Stimulated activated CD8-positive, alpha-beta memory T cell treated with anti-CD3 and anti-CD28 coated beads, Interleukin-2, amount 100 ng/mL, for 1 hour (primary cell): ENCODE measurements at regions not wholly inside any gene's neighbourhood (a gene's known extent, or its start where the extent isn't known, plus 50 kb on each side); places are given as distances from the start of the nearest gene placed in this dataset.

Experiments
- DNase-seq, 2 donors: peaks; one replicate each; pipeline ENCODE4 v3.0.0-alpha.2; 2020; ENCODE audit warnings: low read depth in 2 of 2

DNA sequence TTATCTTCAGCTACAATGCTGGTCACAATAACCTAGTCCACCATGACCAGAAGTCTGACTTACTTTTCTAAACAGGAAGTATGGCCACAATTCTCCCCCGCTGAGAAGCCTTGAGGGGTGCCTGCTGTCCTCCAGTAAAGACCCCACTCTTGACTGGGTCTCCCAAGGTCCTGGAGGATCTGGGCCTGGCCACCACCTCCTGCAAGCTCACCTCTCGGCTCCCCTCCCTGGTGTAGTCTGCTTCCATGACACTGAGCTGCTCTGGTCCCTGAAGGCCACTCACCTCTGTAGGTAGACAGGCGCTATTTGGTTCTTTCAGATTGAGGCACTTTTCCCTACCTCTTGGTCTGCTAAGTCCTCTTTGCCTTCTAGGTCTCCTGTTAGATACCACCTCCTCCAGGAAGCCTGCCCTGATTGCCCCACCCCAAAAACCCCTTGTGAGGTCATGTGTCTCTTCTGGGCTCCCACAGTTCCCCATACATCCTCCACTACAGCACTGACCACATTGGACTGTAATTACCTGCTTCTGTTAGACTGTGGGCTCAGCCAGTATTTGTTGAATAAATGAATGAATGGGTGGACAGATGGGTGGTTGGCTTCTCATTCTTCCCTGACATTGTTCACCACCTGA, 62.6 kb upstream of the IER5L start:
- DNase-seq: no peak

DNA sequence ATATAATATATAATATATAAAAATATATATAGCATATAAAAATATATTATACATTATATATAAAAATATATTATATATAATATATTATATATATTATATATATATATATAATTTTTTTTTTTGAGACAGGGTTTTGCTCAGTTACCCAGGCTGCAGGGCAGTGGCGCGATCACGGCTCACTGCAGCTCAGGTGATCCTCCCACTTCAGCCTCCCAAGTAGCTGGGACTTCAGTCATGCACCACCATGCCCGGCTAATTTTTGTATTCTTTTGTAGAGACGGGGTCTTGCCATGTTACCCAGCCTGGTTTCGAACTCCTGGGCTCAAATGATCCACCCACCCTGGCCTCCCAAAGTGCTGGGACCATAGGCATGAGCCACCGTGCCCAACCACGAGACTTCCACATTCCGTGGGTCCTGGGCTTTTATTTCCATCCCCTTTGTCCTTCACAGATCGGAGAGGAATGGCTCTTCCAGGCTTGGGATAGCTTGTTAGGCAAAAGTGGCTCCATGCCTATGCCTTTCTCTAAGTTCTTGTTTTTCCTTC, 62.0 kb upstream of the IER5L start:
- no peak for DNase-seq

DNA sequence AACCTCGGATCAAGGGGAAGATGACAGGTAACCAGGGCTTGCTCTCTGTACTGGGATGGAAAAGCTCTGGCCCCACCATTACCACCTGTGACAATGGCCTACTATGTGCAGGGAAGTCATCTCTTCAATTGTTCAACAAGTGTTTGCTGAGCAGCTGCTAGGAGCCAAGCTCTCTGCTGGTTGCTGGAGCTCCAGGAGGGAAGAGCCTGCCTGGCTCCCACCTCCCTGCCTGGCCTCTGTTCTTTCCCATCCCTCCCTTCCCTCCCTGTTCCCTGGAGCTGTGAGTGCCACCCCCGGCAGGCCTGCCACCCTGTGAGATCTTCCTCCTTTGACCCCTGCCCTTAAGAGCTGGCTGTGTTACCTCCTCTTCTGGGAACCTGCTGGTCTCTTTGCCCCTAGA, 59.7 kb upstream of the IER5L start:
- DNase-seq: no peak

DNA sequence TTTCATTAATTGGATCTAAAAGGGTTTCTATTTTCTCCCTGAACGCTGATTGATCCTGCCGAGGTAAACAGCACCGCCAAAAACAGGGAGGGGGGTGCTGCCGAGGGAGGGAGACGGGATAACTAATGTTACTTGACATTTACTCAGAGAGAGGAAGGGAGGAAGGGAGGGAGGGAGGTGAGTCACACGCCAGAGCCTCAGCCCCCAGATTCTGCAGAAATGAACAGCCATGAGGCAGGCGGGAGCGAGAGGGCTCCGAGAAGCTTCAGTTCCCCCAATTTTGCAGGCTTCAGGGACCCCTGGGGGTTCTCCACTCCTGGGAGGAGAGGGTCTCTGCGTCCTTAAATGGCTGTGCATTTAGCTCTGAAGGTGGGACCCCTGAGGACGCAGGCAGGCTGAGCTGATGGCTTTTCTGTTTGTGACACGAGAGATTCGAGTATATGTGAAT, 59.1 kb upstream of the IER5L start:
- DNase-seq: peak; percentile 12

DNA sequence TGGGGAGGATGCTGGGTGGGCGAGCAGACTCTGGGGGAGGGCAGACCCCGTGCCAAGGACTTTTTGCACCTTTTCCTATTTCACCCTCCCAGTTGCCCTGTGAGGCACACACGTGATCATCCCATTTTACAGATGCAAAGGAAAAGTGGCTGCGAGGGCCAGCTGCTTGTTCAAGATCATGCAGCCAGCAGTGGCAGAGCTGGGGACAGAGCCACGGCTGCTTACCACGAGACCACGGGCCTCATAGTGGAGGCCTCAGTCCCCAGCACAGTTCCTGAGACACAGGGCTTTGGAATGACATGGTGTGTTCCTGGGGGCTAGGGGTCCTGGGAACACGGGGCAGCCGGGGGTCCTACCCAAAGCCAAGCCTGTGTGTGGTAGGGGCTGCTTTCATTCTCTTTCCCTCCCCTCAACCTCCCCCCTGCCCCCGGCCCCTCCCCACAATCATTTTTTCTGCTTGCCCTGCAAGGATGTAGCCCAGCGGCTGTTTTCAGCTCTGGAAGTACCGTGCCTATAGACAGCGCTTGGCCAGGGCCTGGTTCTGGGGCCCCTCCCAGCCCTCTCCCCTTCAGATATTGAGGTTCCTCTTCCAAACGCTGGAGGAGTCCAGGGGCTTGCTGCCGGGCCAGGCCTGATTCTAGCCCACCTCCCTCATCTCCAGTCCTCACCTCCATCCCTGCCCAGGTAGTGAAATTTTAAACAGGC, 58.5 kb upstream of the IER5L start:
- DNase-seq: no peak

DNA sequence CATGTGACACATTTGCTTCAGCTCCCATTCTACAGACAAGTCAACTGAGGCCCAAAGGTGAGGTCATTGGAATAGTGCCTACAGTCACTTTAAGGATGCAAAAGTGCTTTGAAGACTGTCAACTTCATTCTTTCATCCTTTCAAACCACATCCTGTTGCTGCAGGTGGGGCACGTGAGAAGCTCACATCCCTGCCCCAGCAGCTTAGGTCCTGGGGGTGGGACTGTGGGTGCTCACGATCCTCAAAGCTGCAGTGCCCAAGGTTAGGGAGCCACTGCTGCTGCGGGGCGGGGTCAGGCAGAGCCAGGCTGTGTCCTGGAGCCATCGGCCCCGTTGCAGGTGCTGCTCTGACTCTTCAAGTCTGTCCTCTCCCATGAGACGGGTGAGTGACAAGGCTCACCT, 57.9 kb upstream of the IER5L start:
- peak in 1 of 2 donors; percentile 28 for DNase-seq

DNA sequence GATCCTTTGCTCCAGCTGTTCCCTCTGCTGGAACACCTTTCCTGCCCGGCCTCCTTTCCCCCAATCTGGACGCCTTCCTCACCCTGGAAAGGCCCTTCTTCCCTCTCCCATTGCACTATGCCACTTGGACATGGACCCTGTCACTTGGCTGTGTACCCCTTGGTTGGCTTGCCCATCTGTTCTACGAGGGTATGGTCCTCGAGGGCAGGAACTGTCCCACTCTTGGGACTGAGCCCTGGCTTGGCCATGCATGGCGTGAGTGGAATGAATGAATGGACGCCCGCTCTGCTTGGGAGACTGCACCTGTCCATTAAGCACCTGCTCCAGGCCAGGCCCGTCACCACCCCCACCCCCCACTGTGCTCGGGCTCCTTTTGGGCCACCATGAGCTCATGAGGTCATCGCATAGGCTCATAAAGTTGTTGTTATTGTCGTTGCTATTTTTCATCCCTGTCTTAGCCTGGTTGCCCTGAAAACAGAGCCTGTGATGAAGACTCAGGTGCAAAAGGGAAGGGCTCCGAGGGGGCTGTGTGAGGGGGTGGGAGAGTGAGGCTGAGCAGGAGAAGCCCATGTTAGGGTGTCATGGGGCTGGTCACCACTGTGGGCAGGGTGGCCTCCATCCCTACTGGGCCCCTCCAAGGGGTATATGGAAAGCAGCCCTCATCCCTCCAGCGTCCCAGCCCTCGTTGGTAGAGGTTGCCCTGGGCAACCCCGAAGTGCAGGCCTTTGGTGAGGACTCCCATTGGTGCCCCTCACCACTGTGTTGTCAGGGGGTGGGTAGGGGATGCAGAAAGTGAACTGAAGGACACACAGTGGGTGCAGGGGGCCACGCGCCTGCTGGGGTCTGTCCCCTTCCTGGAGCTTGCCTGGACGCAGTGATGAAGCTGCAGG, 57.2 kb upstream of the IER5L start:
- DNase-seq: no peak

DNA sequence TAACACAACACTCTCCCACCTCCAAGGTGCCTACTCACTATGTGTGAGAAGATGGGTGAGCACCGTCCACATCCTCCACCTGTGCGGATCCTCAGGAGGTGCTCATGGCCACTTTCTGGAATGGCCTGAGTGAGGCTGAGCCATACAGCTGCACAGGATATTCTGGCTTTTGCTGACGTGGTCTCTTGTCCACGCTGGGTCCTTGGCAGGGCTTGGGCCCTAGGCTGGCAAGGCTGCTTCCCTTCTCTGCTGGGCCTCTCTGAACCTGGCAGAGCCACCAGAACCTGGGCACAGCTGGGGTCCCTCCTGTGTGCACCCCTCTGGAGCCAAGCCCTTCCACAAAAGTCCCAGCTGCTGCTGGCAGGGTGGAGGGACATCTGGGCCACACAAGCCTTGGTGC, 56.4 kb upstream of the IER5L start:
- DNase-seq: no peak

DNA sequence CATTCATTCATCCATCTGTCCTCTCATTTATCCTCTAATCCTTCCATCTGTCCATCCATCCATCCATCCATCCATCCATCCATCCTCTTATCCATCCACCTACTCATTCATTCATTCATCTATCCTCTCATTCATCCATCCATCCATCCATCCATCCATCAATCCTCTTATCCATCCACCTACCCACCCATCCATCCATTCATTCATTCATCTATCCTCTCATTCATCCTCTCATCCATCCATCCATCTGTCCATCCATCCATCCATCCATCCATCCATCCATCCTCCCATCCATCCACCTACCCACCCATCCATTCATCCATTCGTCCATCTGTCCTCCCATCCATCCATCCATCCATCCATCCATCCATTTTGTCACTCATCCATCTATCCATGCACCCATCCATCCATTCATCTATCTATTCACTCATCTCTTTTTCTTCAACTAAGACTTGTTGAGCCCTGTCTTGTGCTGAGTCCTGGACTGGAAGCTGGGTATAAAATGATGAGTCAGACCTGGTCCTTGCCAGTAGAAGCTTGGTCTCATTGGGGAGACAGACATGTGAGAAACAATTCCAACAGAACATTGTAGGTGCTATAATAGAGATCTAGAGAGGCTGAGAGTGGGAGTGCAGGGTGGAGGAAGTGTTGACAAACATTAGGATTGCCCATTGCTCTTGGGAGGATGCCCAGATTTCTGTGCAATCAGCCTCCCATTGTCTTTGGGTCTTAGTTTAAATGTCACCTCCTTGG, 55.0 kb upstream of the IER5L start:
- no peak for DNase-seq

DNA sequence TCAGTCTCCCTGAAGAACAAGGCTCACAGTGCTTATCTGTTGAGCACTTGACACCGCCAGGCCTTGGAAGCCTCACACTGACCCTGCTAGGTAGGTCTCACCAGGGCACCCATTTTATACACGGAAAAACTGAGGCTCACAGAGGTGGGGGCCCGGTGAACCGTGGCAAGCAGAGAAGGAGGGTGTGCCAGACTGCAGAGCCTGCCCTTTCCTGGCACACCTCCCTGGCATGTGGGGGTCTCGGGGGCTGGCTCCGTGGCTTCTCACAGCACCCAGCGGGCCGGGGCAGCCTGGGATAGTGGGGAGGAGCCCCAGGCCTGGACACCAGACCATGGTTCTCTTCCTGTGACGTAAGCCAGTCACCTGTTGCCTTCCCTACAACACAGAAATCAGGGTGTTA, 53.7 kb upstream of the IER5L start:
- no peak for DNase-seq

DNA sequence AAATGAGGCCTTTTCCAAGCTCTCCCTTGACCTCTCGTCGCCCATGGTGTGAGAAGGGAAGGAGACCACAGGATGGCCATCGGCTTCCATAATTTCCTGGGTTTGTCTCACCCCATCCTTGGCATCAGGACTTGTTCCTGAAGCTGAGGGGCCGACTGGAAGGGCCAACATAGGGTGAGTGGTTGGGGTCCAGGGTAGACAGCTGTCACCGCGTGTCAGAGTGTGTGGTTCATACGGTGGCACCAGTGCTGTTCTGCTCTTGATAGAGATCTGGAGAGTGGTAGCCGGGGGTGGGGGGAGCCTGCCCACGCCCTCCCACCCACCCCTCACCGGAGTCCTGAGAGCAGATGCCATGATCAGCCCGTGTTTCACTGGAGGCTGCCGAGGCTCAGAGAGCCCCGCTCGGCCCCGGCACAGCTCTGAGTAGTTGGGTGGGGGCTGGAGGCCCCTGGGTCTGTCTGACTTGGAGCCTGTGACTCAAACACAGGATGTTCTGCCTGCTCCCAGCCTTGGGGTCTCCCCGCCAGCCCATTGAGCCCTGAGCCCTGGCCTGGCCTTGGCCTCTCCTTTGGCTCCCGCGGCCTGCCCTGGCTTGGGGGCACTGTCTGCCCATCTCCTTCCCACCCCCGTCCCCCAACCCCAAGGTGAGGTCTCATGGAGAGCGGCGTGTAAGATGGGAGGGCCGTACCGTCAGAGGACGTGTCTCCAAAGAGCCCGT, 53.1 kb upstream of the IER5L start:
- no peak for DNase-seq

DNA sequence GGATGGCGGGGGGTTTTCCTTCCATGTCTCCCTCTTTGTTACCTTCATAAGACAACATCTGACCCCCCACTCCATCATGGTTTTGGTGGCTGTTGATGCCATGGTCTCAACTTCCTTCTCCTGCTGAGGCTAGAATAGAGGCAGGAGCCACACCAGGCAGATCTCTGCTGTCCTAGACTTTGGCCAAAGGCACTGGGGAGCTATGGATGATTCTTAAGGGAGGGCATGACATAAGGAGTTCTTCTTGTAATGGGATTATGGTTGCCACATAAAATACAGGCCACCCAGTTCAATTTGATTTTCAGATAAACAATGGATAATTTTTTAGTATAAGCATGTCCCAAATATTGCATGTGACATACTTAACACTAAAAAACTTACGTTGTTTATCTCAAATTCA, 52.2 kb upstream of the IER5L start:
- DNase-seq: no peak
